SU-DHL-6 (cell line): ENCODE measurements at regions not wholly inside any gene's neighbourhood (a gene's known extent, or its start where the extent isn't known, plus 50 kb on each side); places are given as distances from the start of the nearest gene placed in this dataset.

Experiments used
- H2AFZ ChIP-seq: fragments of 200-600 bp; sonication (generic); 2 replicates; pipeline ENCODE4 v1.6.1; 2014; ENCODE audit warnings: low read depth, mild to moderate bottlenecking, moderate library complexity, mixed read lengths, antibody characterized with exemption, low read length; ENCODE audit not compliant: severe bottlenecking
- H3F3A ChIP-seq: fragments of 200-600 bp; shearing (Covaris generic); 2 replicates; pipeline ENCODE4 v1.6.0; 2016; ENCODE audit warnings: antibody characterized with exemption, mild to moderate bottlenecking; ENCODE audit not compliant: insufficient read depth
- H3K27ac ChIP-seq: fragments of 200-600 bp; sonication (generic); 2 replicates; pipeline ENCODE4 v1.5.1; 2016; ENCODE audit warnings: low read depth, mild to moderate bottlenecking, low read length, moderate library complexity, mixed read lengths
- H3K27me3 ChIP-seq: fragments of 200-600 bp; sonication (generic), shearing (Covaris generic); 2 replicates; pipeline ENCODE4 v1.6.0; 2014; ENCODE audit warnings: mild to moderate bottlenecking, low read length
- H3K36me3 ChIP-seq: fragments of 200-600 bp; sonication (generic); 2 replicates; pipeline ENCODE4 v1.6.1; 2014; ENCODE audit warnings: mild to moderate bottlenecking, low read length, mixed read lengths
- H3K4me2 ChIP-seq: fragments of 300-600, 200-600 bp; shearing (Covaris generic), sonication (generic); 2 replicates; pipeline ENCODE4 v1.6.0; 2014; ENCODE audit warnings: low read length, low read depth, mild to moderate bottlenecking; ENCODE audit not compliant: poor library complexity, severe bottlenecking
- H3K4me3 ChIP-seq: fragments of 200-600 bp; sonication (generic); 2 replicates; pipeline ENCODE4 v1.5.1; 2014; ENCODE audit warnings: antibody characterized with exemption, low read length, mild to moderate bottlenecking, mixed read lengths; ENCODE audit not compliant: insufficient read depth, poor library complexity, severe bottlenecking
- H3K79me2 ChIP-seq: fragments of 200-600 bp; sonication (generic); 2 replicates; pipeline ENCODE4 v1.6.1; 2014; ENCODE audit warnings: mild to moderate bottlenecking, low read length, moderate library complexity; ENCODE audit not compliant: insufficient read depth
- H3K9ac ChIP-seq: fragments of 200-600 bp; sonication (generic); 2 replicates; pipeline ENCODE4 v1.7.0; 2014; ENCODE audit warnings: mild to moderate bottlenecking, low read length
- H3K9me2 ChIP-seq: fragments of 200-600 bp; sonication (generic); replicated peaks from 2 replicates; pipeline ENCODE4 v1.6.1; 2014; ENCODE audit warnings: low read length; ENCODE audit not compliant: insufficient read depth
- H3K9me3 ChIP-seq: fragments of 200-600 bp; sonication (generic); 2 replicates; pipeline ENCODE4 v1.6.1; 2014; ENCODE audit warnings: low read length, mixed read lengths; ENCODE audit not compliant: insufficient read depth
- H4K20me1 ChIP-seq: fragments of 200-600 bp; sonication (generic); 2 replicates; pipeline ENCODE4 v1.6.1; 2014; ENCODE audit warnings: low read depth, mild to moderate bottlenecking, antibody characterized with exemption, low read length, moderate library complexity, mixed read lengths
- EZH2phosphoT487 ChIP-seq: fragments of 200-600 bp; sonication (generic), shearing (Covaris generic); conservative IDR thresholded peaks from 2 replicates; pipeline ENCODE4 v1.6.1; 2018; ENCODE audit warnings: mild to moderate bottlenecking, antibody characterized with exemption, low read length, moderate library complexity, mixed read lengths
- TF ChIP-seq, protein P1 (sequence below): fragments of 200-600 bp; sonication (generic); IDR thresholded peaks from one replicate; pipeline ENCODE4 v1.5.1; 2017; ENCODE audit warnings: antibody characterized with exemption, mild to moderate bottlenecking, low read length, moderate library complexity; ENCODE audit not compliant: insufficient read depth, poor library complexity, severe bottlenecking

DNA sequence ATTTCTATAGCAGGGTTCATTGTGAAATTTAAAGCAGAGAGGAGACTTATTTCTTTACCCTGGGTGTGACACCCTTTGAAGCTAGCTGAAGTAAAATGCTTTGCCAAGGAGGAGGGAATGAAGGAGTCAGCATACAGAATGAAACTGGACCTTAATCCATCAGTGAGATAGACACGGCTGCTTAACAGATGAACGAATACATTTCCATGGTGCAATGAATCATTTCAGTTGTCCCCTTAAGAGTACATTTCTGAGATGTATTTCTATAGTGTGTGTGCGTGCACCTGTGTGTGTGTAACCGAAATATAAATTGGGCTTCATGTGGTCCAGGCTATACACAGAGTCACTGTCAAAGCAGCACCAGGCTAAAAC is 73.8 kb upstream of the CD93 start:
- Histone ChIP-seq H3K4me2 (no peak overlapping the region), H3F3A (no peaks in the 10 kb centered on the region), H3K9me2 (no peaks in the 10 kb centered on the region), H3K27ac (no peak overlapping the region), H3K27me3 (no peaks in the 10 kb centered on the region), H4K20me1 (no peaks in the 10 kb centered on the region), H3K4me3 (no peak overlapping the region), H3K9ac (no peak overlapping the region), H2AFZ (no peak overlapping the region), H3K36me3 (no peaks in the 10 kb centered on the region), H3K9me3 (no peaks in the 10 kb centered on the region), H3K79me2 (no peaks in the 10 kb centered on the region)
- TF ChIP-seq EZH2phosphoT487 = no peak
- TF ChIP-seq, protein P1, sequence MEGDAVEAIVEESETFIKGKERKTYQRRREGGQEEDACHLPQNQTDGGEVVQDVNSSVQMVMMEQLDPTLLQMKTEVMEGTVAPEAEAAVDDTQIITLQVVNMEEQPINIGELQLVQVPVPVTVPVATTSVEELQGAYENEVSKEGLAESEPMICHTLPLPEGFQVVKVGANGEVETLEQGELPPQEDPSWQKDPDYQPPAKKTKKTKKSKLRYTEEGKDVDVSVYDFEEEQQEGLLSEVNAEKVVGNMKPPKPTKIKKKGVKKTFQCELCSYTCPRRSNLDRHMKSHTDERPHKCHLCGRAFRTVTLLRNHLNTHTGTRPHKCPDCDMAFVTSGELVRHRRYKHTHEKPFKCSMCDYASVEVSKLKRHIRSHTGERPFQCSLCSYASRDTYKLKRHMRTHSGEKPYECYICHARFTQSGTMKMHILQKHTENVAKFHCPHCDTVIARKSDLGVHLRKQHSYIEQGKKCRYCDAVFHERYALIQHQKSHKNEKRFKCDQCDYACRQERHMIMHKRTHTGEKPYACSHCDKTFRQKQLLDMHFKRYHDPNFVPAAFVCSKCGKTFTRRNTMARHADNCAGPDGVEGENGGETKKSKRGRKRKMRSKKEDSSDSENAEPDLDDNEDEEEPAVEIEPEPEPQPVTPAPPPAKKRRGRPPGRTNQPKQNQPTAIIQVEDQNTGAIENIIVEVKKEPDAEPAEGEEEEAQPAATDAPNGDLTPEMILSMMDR = no peak

DNA sequence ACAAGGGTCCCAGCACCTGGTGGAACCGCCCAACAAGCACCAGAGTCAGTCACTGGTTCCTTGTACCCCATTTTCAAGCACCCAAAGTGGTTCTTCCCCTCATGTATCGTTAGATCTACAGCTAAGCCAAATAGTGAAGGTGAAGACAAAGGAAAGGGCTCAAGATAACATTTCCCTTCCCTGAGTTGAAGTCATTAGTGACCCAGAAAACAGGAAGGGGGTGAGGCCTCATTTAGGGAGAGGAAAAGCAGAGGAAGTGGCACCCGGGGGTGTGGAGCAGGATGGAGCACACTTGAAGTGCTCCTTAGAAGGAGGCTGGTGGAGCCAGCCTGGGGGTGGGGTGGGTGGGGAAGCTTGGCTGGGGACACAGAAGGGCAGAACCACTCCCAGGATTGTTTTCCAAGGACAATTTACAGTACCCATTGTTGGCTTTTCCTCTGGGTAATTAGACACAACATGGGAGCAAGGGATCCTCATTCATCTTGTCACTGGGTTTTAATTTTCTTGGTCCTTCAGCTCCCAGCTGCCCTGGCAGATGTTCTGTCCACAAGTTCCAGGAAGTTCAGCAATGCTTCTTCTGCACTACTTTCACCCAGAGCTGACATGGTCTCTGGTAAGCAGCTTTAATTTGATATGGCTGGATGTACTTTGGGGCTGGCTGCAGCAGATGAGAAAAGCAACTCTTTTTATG is 73.3 kb upstream of the CD93 start:
- TF ChIP-seq, protein P1 = no peak
- TF ChIP-seq EZH2phosphoT487 = no peak
- no peak overlapping the region for H3K4me2 ChIP-seq
- no peaks in the 10 kb centered on the region for H3K9me2 ChIP-seq
- H3K9ac ChIP-seq = no peak overlapping the region
- no peak overlapping the region for H2AFZ ChIP-seq
- no peaks in the 10 kb centered on the region for H3K79me2 ChIP-seq
- H3K27ac ChIP-seq = no peak overlapping the region
- H3K4me3 ChIP-seq = no peak overlapping the region
- H3K36me3 ChIP-seq = no peaks in the 10 kb centered on the region
- no peaks in the 10 kb centered on the region for H3K9me3 ChIP-seq
- no peaks in the 10 kb centered on the region for H3K27me3 ChIP-seq
- H3F3A ChIP-seq = no peaks in the 10 kb centered on the region
- H4K20me1 ChIP-seq = no peaks in the 10 kb centered on the region

DNA sequence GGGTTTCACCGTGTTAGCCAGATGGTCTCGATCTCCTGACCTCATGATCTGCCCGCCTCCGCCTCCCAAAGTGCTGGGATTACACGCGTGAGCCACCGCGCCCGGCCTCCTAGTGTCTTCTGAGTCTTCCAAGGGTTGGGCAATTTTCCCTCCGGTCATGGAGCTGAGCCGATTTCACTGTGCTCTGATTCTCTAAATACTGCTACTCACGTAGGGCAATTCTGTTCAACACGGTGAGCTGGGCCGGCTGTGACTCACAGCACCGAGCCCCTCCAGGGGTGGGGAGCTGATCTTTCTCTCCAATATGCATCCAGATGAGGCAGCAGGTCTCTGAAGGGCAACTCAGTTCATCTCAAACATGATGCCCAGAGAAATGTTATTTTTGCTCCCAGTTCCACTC is 71.6 kb upstream of the CD93 start:
- Histone ChIP-seq H3K79me2 (no peaks in the 10 kb centered on the region), H3K4me3 (no peak overlapping the region), H2AFZ (no peak overlapping the region), H3K36me3 (no peaks in the 10 kb centered on the region), H3K9me2 (no peaks in the 10 kb centered on the region), H3K9me3 (no peaks in the 10 kb centered on the region), H3K9ac (no peak overlapping the region), H4K20me1 (no peaks in the 10 kb centered on the region), H3F3A (no peaks in the 10 kb centered on the region), H3K27ac (no peak overlapping the region), H3K27me3 (no peaks in the 10 kb centered on the region), H3K4me2 (no peak overlapping the region)
- TF ChIP-seq, protein P1 = no peak
